ENCODE measurements at regions not wholly inside any gene's neighbourhood (a gene's known extent, or its start where the extent isn't known, plus 50 kb on each side); places are given as distances from the start of the nearest gene placed in this dataset.

DNA sequence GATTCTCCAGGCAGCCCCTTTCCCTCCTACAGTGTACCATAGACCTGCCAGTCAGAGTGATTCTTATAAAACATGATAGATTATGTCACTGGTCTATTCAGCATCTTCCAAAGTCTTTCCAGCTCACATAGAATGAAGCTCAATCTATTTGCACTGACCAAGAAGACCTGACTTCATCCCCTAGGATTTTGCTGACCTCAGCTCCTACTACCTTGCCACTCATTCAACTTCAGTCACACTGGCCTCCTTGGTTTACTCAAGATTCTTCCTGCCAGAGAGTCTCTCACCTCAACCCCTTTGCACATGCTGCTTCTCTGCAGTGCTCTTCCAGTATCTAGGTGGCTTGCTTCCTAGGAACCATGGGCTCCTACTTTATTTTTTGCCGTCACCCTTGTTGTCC lies 392.9 kb downstream of the PID1 start:
- TF ChIP-seq, protein P1, sequence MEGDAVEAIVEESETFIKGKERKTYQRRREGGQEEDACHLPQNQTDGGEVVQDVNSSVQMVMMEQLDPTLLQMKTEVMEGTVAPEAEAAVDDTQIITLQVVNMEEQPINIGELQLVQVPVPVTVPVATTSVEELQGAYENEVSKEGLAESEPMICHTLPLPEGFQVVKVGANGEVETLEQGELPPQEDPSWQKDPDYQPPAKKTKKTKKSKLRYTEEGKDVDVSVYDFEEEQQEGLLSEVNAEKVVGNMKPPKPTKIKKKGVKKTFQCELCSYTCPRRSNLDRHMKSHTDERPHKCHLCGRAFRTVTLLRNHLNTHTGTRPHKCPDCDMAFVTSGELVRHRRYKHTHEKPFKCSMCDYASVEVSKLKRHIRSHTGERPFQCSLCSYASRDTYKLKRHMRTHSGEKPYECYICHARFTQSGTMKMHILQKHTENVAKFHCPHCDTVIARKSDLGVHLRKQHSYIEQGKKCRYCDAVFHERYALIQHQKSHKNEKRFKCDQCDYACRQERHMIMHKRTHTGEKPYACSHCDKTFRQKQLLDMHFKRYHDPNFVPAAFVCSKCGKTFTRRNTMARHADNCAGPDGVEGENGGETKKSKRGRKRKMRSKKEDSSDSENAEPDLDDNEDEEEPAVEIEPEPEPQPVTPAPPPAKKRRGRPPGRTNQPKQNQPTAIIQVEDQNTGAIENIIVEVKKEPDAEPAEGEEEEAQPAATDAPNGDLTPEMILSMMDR (IDR thresholded peaks at IDR 0.05; ENCODE audit: low read depth, low read length), result no peak
- DNase-seq (ENCODE audit: low read depth, low spot score), result no peak
- in situ Hi-C loops (cut with HindIII; ENCODE audit: low sequenced_read_pairs), result no loop called here
- H3K4me3 ChIP-seq (ENCODE audit: low read depth, low read length), result no peak overlapping the region

- TF ChIP-seq, protein P1 (IDR thresholded peaks at IDR 0.05; ENCODE audit: low read depth, low read length), result no peak
- in situ Hi-C loops (cut with HindIII; ENCODE audit: low sequenced_read_pairs), result no loop called here
- no peak for DNase-seq (ENCODE audit: low read depth, low spot score)
These were observed 394.8 kb downstream of the PID1 start for GRCh38 chr2:228876276-228876675.

GRCh38 chr2:228875152-228875900 lies 395.8 kb downstream of the PID1 start:
- TF ChIP-seq, protein P1 (IDR thresholded peaks at IDR 0.05; ENCODE audit: low read depth, low read length), result no peak
- no peak overlapping the region for H3K4me3 ChIP-seq (ENCODE audit: low read depth, low read length)
- in situ Hi-C loops (cut with HindIII; ENCODE audit: low sequenced_read_pairs), result no loop called here
- peak; percentile 34 for DNase-seq (ENCODE audit: low read depth, low spot score)

More at GRCh38 chr2:228876276-228876675, 394.8 kb downstream of the PID1 start:
- no peak overlapping the region for H3K4me3 ChIP-seq (ENCODE audit: low read depth, low read length)

DNA sequence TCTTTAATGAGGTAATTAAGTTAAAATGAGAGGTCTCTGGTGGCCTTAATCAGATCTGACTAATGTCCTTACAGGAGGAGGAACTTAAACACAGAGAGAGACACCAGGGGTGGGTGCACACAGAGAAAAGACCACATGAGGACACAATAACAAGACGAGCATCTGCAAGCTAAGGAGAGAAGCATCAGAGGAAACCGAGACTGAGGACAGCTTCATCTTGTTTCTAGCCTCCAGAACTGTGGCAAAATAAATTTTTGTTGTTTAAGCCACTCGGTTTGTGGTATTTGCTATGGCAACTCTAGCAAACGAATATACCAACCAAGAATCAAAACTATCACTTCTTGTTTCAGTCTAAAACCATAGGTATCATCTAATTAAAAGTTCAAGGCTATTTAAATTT lies 400.1 kb downstream of the PID1 start:
- no peak for DNase-seq (ENCODE audit: low read depth, low spot score)
- in situ Hi-C loops (cut with HindIII; ENCODE audit: low sequenced_read_pairs), result no loop called here
- TF ChIP-seq, protein P1 (IDR thresholded peaks at IDR 0.05; ENCODE audit: low read depth, low read length), result no peak
- H3K4me3 ChIP-seq (ENCODE audit: low read depth, low read length), result no peak overlapping the region

DNA sequence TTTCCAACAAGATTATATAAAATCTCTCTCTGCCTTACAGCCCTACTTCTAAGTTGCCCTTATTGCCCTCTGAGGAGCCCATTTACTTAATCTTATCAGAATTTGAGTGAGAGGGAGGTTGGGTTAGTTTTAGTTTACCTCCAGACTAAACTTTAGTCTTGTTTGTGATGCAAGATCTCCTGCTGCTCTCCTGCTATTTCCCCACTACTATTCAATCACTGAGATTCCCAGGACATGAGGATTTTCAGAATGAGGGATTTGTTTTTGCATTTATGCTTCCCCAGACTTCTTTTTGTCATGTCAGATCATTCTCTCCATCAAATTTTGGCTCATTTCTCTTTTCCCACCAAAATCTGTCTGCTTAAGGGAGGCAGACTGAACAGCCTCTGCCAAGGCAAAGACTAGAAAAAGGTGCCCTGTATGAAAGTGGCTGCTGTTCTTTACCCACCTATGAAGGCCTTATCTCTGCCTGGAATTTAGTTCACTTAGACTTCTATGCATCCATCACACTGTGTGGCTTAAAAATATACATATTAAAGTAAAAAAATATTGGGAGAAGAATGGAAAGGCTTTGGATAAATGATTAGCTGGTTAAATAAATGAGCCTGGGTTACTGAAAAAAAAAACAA lies 401.3 kb downstream of the PID1 start:
- in situ Hi-C loops (cut with HindIII; ENCODE audit: low sequenced_read_pairs), result no loop called here
- TF ChIP-seq, protein P1 (IDR thresholded peaks at IDR 0.05; ENCODE audit: low read depth, low read length), result no peak
- no peak overlapping the region for H3K4me3 ChIP-seq (ENCODE audit: low read depth, low read length)
- no peak for DNase-seq (ENCODE audit: low read depth, low spot score)

DNA sequence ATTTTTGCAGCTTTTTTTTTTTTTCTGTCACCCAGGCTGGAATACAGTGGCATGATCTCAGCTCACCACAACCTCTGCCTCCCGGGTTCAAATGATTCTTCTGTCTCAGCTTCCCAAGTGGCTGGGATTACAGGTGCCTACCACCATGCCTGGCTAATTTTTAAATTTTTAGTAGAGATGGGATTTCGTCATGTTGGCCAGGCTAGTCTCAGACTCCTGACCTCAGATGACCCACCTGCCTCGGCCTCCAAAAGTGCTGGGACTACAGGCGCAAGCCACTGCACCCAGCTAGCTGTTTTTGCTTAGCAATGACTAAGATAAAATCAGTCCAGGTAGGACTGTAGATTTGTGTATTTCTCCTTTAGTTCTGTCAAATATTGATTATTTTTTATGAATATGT lies 403.7 kb downstream of the PID1 start:
- no peak overlapping the region for H3K4me3 ChIP-seq (ENCODE audit: low read depth, low read length)
- TF ChIP-seq, protein P1 (IDR thresholded peaks at IDR 0.05; ENCODE audit: low read depth, low read length), result no peak
- in situ Hi-C loops (cut with HindIII; ENCODE audit: low sequenced_read_pairs), result no loop called here
- DNase-seq (ENCODE audit: low read depth, low spot score), result no peak
